AG09319 (cell line): ENCODE measurements at regions not wholly inside any gene's neighbourhood (a gene's known extent, or its start where the extent isn't known, plus 50 kb on each side); places are given as distances from the start of the nearest gene placed in this dataset.

Experiments used
- DNase-seq: peaks from one replicate; pipeline ENCODE4 v3.0.0-alpha.2; 2010; ENCODE audit warnings: low read depth; ENCODE audit errors: extremely low read depth
- TF ChIP-seq, protein P1 (sequence below): IDR thresholded peaks from 2 replicates; pipeline ENCODE4 v1.5.1; 2011; ENCODE audit warnings: low read depth, mild to moderate bottlenecking, inconsistent platforms, low read length, moderate library complexity

DNA sequence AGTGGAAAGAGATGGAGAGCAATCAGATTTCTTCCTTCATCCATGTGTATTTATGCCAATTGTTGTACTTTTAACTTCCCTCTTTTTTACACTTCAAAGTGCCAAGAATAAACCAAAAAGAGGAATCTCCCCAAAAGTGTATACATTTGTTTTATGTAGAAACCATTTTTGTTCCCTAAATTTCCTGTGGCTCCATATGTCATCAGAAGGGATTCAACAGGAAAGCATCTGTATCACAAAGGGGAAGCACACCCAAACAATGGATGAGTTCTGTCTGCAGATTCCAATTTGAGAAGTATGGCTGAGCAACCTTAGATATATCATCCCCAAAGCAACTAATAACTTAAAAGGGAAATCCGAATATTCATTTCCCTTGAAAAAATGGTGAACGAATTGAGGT lies 275.0 kb downstream of the MREG start:
- DNase-seq, result no peak
- TF ChIP-seq, protein P1, sequence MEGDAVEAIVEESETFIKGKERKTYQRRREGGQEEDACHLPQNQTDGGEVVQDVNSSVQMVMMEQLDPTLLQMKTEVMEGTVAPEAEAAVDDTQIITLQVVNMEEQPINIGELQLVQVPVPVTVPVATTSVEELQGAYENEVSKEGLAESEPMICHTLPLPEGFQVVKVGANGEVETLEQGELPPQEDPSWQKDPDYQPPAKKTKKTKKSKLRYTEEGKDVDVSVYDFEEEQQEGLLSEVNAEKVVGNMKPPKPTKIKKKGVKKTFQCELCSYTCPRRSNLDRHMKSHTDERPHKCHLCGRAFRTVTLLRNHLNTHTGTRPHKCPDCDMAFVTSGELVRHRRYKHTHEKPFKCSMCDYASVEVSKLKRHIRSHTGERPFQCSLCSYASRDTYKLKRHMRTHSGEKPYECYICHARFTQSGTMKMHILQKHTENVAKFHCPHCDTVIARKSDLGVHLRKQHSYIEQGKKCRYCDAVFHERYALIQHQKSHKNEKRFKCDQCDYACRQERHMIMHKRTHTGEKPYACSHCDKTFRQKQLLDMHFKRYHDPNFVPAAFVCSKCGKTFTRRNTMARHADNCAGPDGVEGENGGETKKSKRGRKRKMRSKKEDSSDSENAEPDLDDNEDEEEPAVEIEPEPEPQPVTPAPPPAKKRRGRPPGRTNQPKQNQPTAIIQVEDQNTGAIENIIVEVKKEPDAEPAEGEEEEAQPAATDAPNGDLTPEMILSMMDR, result no peak

DNA sequence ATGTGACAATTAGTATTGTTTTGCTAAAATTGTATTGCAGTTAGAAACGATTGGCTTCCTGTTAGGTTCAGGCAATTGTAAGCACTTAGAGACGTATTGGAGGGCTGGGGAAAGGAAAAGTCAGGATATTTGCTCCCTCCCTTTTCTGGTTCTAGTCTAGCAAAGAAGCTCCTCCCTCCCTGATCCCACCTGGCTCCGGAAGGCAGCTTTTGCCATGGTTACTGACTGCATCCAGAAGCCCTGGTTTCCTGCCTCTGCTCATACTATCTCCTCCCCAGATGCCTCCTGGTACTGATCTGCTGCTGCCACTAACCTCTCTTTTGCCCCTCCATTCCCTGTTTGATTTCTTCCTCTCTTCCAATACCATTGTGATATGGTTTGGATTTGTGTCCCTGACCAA lies 275.9 kb downstream of the MREG start:
- TF ChIP-seq, protein P1, result no peak
- no peak for DNase-seq

DNA sequence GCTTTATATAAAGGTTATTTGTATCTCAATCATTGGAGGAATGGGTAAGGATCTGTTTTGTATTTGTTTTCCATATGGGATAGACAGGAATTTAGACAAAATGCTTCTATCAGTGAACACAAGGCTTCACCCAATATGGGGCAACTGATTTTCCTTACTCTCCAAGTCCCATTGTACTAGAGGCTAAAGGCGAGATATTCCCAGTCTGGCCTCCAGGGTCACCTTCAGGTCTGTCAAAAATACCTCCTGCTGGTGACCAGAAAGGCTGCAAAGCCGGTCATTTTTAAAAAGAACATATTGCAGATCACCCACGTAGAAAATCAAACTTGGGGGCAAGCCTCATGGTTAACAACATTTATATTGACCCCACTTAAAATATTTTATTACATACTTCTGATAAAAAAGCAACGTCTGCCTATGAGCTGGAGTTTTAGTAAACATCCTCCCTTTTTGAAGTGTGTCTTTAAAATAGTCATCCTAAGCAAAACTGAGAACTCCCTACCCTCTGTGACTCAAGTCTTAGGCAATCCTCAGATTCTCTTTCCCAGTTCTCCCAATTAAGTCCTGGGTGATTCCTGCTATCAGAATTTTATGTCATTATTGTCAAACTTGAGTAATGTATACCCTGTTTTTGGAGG lies 276.6 kb downstream of the MREG start:
- TF ChIP-seq, protein P1, result no peak; the same call in 1 of the 2 replicates
- DNase-seq, result no peak

DNA sequence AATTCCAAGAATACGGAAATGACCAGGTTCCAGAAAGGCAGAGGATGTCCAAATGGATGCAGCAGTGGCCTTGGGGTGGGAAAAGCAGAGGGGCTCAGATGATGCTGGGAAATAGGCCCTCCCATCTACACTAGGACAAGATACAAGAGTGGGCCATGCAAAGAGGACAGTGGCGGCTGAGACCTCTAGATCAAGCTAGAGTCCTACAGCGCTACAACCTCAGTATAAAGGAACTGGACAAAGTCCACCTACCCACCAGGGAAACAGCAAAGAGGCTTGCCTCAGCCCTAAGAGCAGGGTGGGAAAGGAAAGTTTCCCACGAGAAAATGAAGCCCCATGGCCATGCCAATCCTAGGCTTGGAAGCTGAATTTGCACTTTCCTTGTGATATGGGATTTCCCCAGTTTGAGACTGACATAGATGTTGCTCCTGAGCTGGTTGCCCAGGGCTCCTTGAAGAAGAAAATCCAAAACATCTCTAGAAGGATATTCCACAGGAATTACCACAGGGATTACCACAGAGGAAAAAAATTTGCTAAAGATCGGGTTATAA lies 282.2 kb downstream of the MREG start:
- TF ChIP-seq, protein P1, result no peak
- no peak for DNase-seq

DNA sequence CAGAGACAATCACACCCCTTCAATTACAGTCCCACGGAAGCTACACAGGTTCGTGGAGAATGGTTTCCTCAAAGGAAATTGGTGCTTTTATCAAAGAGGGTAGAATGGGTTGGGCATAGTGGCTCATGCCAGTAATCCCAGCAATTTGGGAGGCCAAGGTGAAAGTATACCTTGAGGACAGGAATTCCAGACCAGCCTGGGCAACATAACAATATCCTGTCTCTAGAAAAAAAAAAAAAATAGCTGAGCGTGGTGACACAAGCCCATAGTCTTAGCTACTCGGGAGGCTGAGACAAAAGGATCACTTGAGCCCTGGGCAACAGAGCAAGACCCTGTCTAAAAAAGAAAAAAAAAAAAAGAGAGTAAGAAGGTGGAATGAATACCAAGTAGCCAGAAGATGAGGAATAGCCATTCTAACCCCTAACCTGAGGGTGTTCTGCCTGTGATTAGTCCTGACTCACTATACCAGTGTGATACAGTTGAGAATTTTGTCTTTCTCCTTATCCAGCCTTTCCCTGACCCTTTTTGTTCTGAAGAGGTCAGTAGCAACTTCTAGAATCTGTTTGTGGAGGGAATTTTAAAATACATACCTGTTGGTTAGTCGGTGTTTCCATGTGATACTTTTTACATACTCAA lies 283.2 kb downstream of the MREG start:
- TF ChIP-seq, protein P1, result no peak
- DNase-seq, result no peak

DNA sequence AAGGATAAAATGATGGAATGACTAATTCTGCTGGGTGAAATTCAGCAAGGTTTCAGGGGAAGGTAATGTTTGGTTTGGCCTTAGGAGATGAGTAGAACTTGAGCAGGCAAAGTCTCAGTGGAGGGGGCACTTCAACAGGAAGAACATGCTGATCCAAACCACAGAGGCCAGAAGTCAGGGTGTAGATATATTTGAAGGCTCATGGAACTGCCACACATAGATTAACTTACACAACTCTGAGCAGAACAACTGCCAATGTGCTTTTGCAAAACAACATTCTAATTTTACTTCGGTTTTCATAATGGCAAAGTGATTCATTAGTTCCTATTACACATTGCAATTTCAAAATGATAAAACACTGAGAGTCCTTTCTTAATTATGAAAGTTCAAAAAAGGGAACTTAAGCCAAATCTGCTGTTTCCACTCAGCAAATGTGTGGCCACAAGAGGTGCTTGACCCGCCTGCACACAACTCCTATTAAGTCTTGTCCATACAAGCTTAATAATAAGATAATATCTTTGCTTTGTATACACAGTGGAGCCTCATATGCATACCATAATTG lies 284.8 kb downstream of the MREG start:
- peak; percentile 89 for DNase-seq
- TF ChIP-seq, protein P1, result no peak; the same call in 1 of the 2 replicates
